Neuronal stem cell (in vitro differentiated cells): ENCODE measurements at regions not wholly inside any gene's neighbourhood (a gene's known extent, or its start where the extent isn't known, plus 50 kb on each side); places are given as distances from the start of the nearest gene placed in this dataset.
A peak's percentile ranks its signal among the peaks of the same experiment; 100 is the strongest.

Experiments used
- DNase-seq: peaks from one replicate; pipeline ENCODE4 v3.0.0-alpha.2; 2013; ENCODE audit warnings: low spot score
- H2AFZ ChIP-seq: one replicate; pipeline ENCODE4 v1.6.1; 2013; ENCODE audit warnings: mild to moderate bottlenecking, low read length, inconsistent platforms
- H2AK5ac ChIP-seq: 2 replicates; pipeline ENCODE4 v1.6.1; 2013; ENCODE audit warnings: low read depth, mild to moderate bottlenecking, inconsistent platforms, low read length, moderate library complexity, mixed read lengths
- H2BK120ac ChIP-seq: 2 replicates; pipeline ENCODE4 v1.6.1; 2013; ENCODE audit warnings: low read depth, mild to moderate bottlenecking, inconsistent platforms, low read length, moderate library complexity, mixed read lengths
- H2BK12ac ChIP-seq: one replicate; pipeline ENCODE4 v1.6.1; 2013; ENCODE audit warnings: low read length, inconsistent platforms
- H2BK15ac ChIP-seq: 2 replicates; pipeline ENCODE4 v1.6.1; 2013; ENCODE audit warnings: mild to moderate bottlenecking, low read length, inconsistent platforms, mixed read lengths
- H2BK5ac ChIP-seq: one replicate; pipeline ENCODE4 v1.6.1; 2013; ENCODE audit warnings: inconsistent platforms, mild to moderate bottlenecking, low read length, moderate library complexity
- H3K14ac ChIP-seq: one replicate; pipeline ENCODE4 v1.6.1; 2013; ENCODE audit warnings: low read length, inconsistent platforms
- H3K18ac ChIP-seq: 2 replicates; pipeline ENCODE4 v1.6.1; 2013; ENCODE audit warnings: low read length, inconsistent platforms
- H3K23ac ChIP-seq: 2 replicates; pipeline ENCODE4 v1.6.1; 2013; ENCODE audit warnings: low read depth, mild to moderate bottlenecking, mixed read lengths, low read length, inconsistent platforms; ENCODE audit not compliant: poor library complexity
- H3K27ac ChIP-seq: replicated peaks from 3 replicates; pipeline ENCODE4 v1.5.1; 2013; ENCODE audit warnings: low read length, inconsistent platforms
- H3K27me3 ChIP-seq, 3 experiments: 2 replicates each; pipeline ENCODE4 v1.6.1; 2013; ENCODE audit warnings: low read length in 3 of 3, mild to moderate bottlenecking in 2 of 3, inconsistent platforms in 1 of 3, low read depth in 1 of 3, mixed read lengths in 1 of 3, moderate library complexity in 1 of 3; ENCODE audit not compliant: control insufficient read depth in 3 of 3, insufficient read depth in 3 of 3
- H3K36me3 ChIP-seq, 2 donors: replicated peaks in 1 of 2; 2 replicates each; pipeline ENCODE4 v1.6.1; 2013; ENCODE audit warnings: low read length in 2 of 2; ENCODE audit not compliant: control insufficient read depth in 2 of 2, insufficient read depth in 2 of 2
- H3K4ac ChIP-seq: 2 replicates; pipeline ENCODE4 v1.6.1; 2013; ENCODE audit warnings: inconsistent platforms, mild to moderate bottlenecking, low read length, moderate library complexity
- H3K4me1 ChIP-seq, 2 donors: 1 replicate in 1 of 2; 2 replicates in 1 of 2; pipeline ENCODE4 v1.6.1; 2013; ENCODE audit warnings: low read length in 2 of 2, low read depth in 1 of 2; ENCODE audit not compliant: control insufficient read depth in 2 of 2, insufficient read depth in 1 of 2
- H3K4me2 ChIP-seq: one replicate; pipeline ENCODE4 v1.6.1; 2013; ENCODE audit warnings: mild to moderate bottlenecking, low read length, inconsistent platforms; ENCODE audit not compliant: insufficient read depth, poor library complexity, severe bottlenecking
- H3K4me3 ChIP-seq, 2 donors: 2 replicates each; pipeline ENCODE4 v1.5.1; 2013; ENCODE audit warnings: low read length in 2 of 2, mild to moderate bottlenecking in 2 of 2, inconsistent platforms in 1 of 2, moderate library complexity in 1 of 2
- H3K79me1 ChIP-seq: one replicate; pipeline ENCODE4 v1.6.1; 2013; ENCODE audit warnings: low read depth, mild to moderate bottlenecking, inconsistent platforms, low read length, moderate library complexity
- H3K9ac ChIP-seq: one replicate; pipeline ENCODE4 v1.6.1; 2013; ENCODE audit warnings: mild to moderate bottlenecking, low read depth, low read length, inconsistent platforms; ENCODE audit not compliant: poor library complexity
- H3K9me3 ChIP-seq, 2 donors: replicated peaks in 1 of 2; 2 replicates each; pipeline versions ENCODE3 to v1.6.1; 2013; ENCODE audit warnings: low read length in 2 of 2, mild to moderate bottlenecking in 2 of 2, inconsistent platforms in 1 of 2, low read depth in 1 of 2, mixed read lengths in 1 of 2, moderate library complexity in 1 of 2; ENCODE audit not compliant: control insufficient read depth in 2 of 2, insufficient read depth in 1 of 2
- H4K8ac ChIP-seq: one replicate; pipeline ENCODE4 v1.6.1; 2013; ENCODE audit warnings: low read depth, mild to moderate bottlenecking, inconsistent platforms, low read length, moderate library complexity
- H4K91ac ChIP-seq: one replicate; pipeline ENCODE4 v1.6.1; 2013; ENCODE audit warnings: low read length, low read depth, mild to moderate bottlenecking, inconsistent platforms; ENCODE audit not compliant: poor library complexity
- WGBS, 2 donors: extraction: QIAGEN DNeasy Blood & Tissue Kit; methylation state at CpG; one replicate each; pipeline ENCODE4 v1.1.7; 2013; ENCODE audit warnings: missing lambda C conversion rate in 2 of 2, mixed read lengths in 1 of 2; ENCODE audit not compliant: insufficient read length in 2 of 2, insufficient replicate concordance in 1 of 2; ENCODE audit errors: extremely low coverage in 2 of 2; 5-methylcytosine and 5-hydroxymethylcytosine counted together

GRCh38 chr16:5665834-5666233 is 568.2 kb upstream of the EEF2KMT start:
- Histone ChIP-seq H4K91ac (no peak overlapping the region), H3K79me1 (no peaks in the 10 kb centered on the region), H4K8ac (no peak overlapping the region), H3K27ac (no peak overlapping the region), H3K4ac (no peak overlapping the region), H3K23ac (no peak overlapping the region), H3K9me3 (no peaks in the 10 kb centered on the region), H2BK12ac (no peak overlapping the region), H3K4me1 (peaks cover 0 to 1% of the 10 kb centered on the region in 2 donors), H3K36me3 (no peaks in the 10 kb centered on the region), H2AFZ (no peak overlapping the region), H3K4me3 (no peak overlapping the region), H2BK15ac (no peak overlapping the region), H3K4me2 (no peak overlapping the region), H3K18ac (no peak overlapping the region), H3K14ac (no peak overlapping the region), H3K27me3 (peaks cover 0 to 8% (median 0%) of the 10 kb centered on the region in 3 experiments), H2BK5ac (no peak overlapping the region), H3K9ac (no peak overlapping the region), H2BK120ac (no peak overlapping the region), H2AK5ac (no peak overlapping the region)
- no peak for DNase-seq
- whole genome bisulfite sequencing, 2 donors, result no CpG with 5 or more reads among the region's 11 CpGs

DNA sequence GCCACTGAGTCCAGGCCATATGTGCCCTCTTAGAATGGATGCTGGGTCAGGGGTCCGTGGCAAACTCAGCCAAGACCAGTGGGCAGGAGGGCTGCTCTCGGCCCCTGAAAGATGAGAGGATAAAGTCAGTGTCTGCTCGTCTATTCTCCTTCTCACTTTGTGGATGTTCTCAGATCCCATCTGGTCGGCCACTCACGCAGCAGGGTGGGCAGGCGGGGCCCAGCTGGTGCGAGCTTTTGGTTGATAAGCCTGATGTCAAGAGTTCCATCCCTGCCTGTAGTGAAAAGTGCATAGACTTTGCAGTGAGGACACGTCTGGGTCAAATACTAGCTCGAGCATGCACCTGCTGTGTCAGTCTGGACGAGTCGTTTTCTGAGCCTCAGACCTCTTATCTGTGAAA is 556.2 kb upstream of the EEF2KMT start:
- Histone ChIP-seq H3K79me1 (no peaks in the 10 kb centered on the region), H2AFZ (no peak overlapping the region), H2BK12ac (no peak overlapping the region), H3K23ac (no peak overlapping the region), H2BK15ac (no peak overlapping the region), H3K4me1 (no peaks in the 10 kb centered on the region), H2AK5ac (no peak overlapping the region), H3K9ac (no peak overlapping the region), H4K8ac (no peak overlapping the region), H3K9me3 (no peaks in the 10 kb centered on the region), H3K14ac (no peak overlapping the region), H3K4ac (no peak overlapping the region), H2BK5ac (no peak overlapping the region), H3K4me3 (no peak overlapping the region), H3K27me3 (no peaks in the 10 kb centered on the region), H3K4me2 (no peak overlapping the region), H4K91ac (no peak overlapping the region), H3K36me3 (no peaks in the 10 kb centered on the region), H3K27ac (no peak overlapping the region), H3K18ac (no peak overlapping the region), H2BK120ac (no peak overlapping the region)
- no CpG with 5 or more reads among the region's 11 CpGs for WGBS, 2 donors
- DNase-seq, result no peak

- no peak overlapping the region for H2BK12ac ChIP-seq
- H4K8ac ChIP-seq, result no peak overlapping the region
- H3K27me3 ChIP-seq, result no peaks in the 10 kb centered on the region
- H3K79me1 ChIP-seq, result no peaks in the 10 kb centered on the region
- H3K4me3 ChIP-seq, result peak overlapping the region in 1 of 2 donors; percentile 1
- H3K4ac ChIP-seq, result no peak overlapping the region
- peak overlapping the region; percentile 77 for H3K14ac ChIP-seq
- no peaks in the 10 kb centered on the region for H3K9me3 ChIP-seq
- WGBS, 2 donors, result no CpG with 5 or more reads among the region's 10 CpGs
- H3K4me1 ChIP-seq, result no peaks in the 10 kb centered on the region
- H2BK15ac ChIP-seq, result no peak overlapping the region
- H3K27ac ChIP-seq, result no peak overlapping the region
- no peaks in the 10 kb centered on the region for H3K36me3 ChIP-seq
- H2BK5ac ChIP-seq, result no peak overlapping the region
- no peak for DNase-seq
- H2AFZ ChIP-seq, result no peak overlapping the region
- H3K9ac ChIP-seq, result peak overlapping the region; percentile 9
- H3K23ac ChIP-seq, result peak overlapping the region; percentile 13
- no peak overlapping the region for H4K91ac ChIP-seq
- peak overlapping the region; percentile 87 for H3K18ac ChIP-seq
- peak overlapping the region; percentile 29 for H2AK5ac ChIP-seq
- no peak overlapping the region for H2BK120ac ChIP-seq
- no peak overlapping the region for H3K4me2 ChIP-seq
Observed at GRCh38 chr16:5653041-5653440, 555.4 kb upstream of the EEF2KMT start.

- no peak overlapping the region for H4K91ac ChIP-seq
- H4K8ac ChIP-seq, result no peak overlapping the region
- H2BK12ac ChIP-seq, result no peak overlapping the region
- no peaks in the 10 kb centered on the region for H3K4me1 ChIP-seq
- H3K18ac ChIP-seq, result peak overlapping the region; percentile 21
- no peak overlapping the region for H3K14ac ChIP-seq
- H3K9ac ChIP-seq, result no peak overlapping the region
- no peak for DNase-seq
- H3K79me1 ChIP-seq, result no peaks in the 10 kb centered on the region
- no peak overlapping the region for H2BK120ac ChIP-seq
- H2BK5ac ChIP-seq, result no peak overlapping the region
- H3K23ac ChIP-seq, result no peak overlapping the region
- no peaks in the 10 kb centered on the region for H3K27me3 ChIP-seq
- no peak overlapping the region for H3K4ac ChIP-seq
- H3K36me3 ChIP-seq, result no peaks in the 10 kb centered on the region
- H2AK5ac ChIP-seq, result no peak overlapping the region
- H2AFZ ChIP-seq, result no peak overlapping the region
- no peak overlapping the region for H2BK15ac ChIP-seq
- no CpG with 5 or more reads among the region's 22 CpGs for WGBS, 2 donors
- H3K9me3 ChIP-seq, result no peaks in the 10 kb centered on the region
- H3K4me2 ChIP-seq, result no peak overlapping the region
- no peak overlapping the region for H3K27ac ChIP-seq
- H3K4me3 ChIP-seq, result no peak overlapping the region
Observed at GRCh38 chr16:5649762-5650743, 552.5 kb upstream of the EEF2KMT start.
